K562 (cell line): ENCODE measurements at regions not wholly inside any gene's neighbourhood (a gene's known extent, or its start where the extent isn't known, plus 50 kb on each side); places are given as distances from the start of the nearest gene placed in this dataset.

Experiments used
- ARID1B ChIP-seq: fragments of 450-650 bp; IDR thresholded peaks from 2 replicates; pipeline ENCODE4 v1.6.1; 2016; ENCODE audit warnings: antibody characterized with exemption, mild to moderate bottlenecking, inconsistent platforms
- DDX20 ChIP-seq: fragments of 450-650 bp; IDR thresholded peaks from 2 replicates; pipeline ENCODE4 v1.6.1; 2016; ENCODE audit warnings: missing genetic modification characterization, low read depth, mild to moderate bottlenecking, missing compliant biosample characterization, moderate library complexity
- ELF4 ChIP-seq: fragments of 450-650 bp; formaldehyde crosslinking; IDR thresholded peaks from 2 replicates; pipeline ENCODE4 v1.4.0; 2022; ENCODE audit warnings: missing genetic modification characterization
- GMEB1 ChIP-seq: fragments of 250-450 bp; sonication (Bioruptor Pico); IDR thresholded peaks from 2 replicates; pipeline ENCODE4 v1.4.0; 2020; ENCODE audit warnings: mild to moderate bottlenecking
- GTF3C2 ChIP-seq: IDR thresholded peaks from 3 replicates; pipeline ENCODE4 v1.6.1; 2011; ENCODE audit warnings: borderline replicate concordance, mild to moderate bottlenecking, moderate library complexity; ENCODE audit not compliant: insufficient read length; ENCODE audit errors: extremely low read depth
- MTA1 ChIP-seq: fragments of 450-650 bp; IDR thresholded peaks from 2 replicates; pipeline ENCODE4 v1.6.1; 2017; ENCODE audit warnings: borderline replicate concordance
- SRF ChIP-seq, 2 experiments: fragments of 250-450, 450-650 bp in 1 of 2; sonication (Bioruptor Pico) in 1 of 2; sonication (generic) in 1 of 2; formaldehyde crosslinking; IDR thresholded peaks; 2 replicates each; pipeline versions ENCODE4 v1.5.0 to v1.5.1; 2020 to 2022; ENCODE audit warnings: mild to moderate bottlenecking in 1 of 2, missing genetic modification reagents in 1 of 2
- TBL1XR1 ChIP-seq, 2 experiments: IDR thresholded peaks; 2 replicates each; pipeline ENCODE4 v1.6.1; 2012; ENCODE audit warnings: improper control_type of control experiment in 2 of 2, low read length in 2 of 2, mild to moderate bottlenecking in 1 of 2
- XRCC5 ChIP-seq: fragments of 200-400 bp; formaldehyde crosslinking; IDR thresholded peaks from 2 replicates; pipeline ENCODE4 v1.6.1; 2017; ENCODE audit warnings: low read depth, mild to moderate bottlenecking, low read length
- ZNF79 ChIP-seq: fragments of 250-450 bp; sonication (Bioruptor Pico); IDR thresholded peaks from 2 replicates; pipeline ENCODE4 v1.4.0; 2020; ENCODE audit warnings: low read depth, mild to moderate bottlenecking, moderate library complexity
- TF ChIP-seq, protein P1 (sequence below): sonication (generic); formaldehyde crosslinking; IDR thresholded peaks from 2 replicates; pipeline ENCODE4 v1.8.0; 2022; ENCODE audit warnings: mild to moderate bottlenecking, missing genetic modification reagents

GRCh38 chr2:180307096-180307495 lies 300.0 kb upstream of the CWC22 start (continued):
- TF ChIP-seq GTF3C2 (no peak), MTA1 (no peak), TBL1XR1 (IDR thresholded peaks at IDR 0.05; ENCODE audit: low read length in 2 of 2) (no peak), SRF (CRISPR knock-in tag; IDR thresholded peaks at IDR 0.05) (no peak), XRCC5 (no peak), GMEB1 (CRISPR knock-in tag) (no peak), ELF4 (CRISPR knock-in tag) (no peak), ARID1B (no peak), DDX20 (tag) (no peak), ZNF79 (CRISPR knock-in tag) (no peak)
- TF ChIP-seq, protein P1, sequence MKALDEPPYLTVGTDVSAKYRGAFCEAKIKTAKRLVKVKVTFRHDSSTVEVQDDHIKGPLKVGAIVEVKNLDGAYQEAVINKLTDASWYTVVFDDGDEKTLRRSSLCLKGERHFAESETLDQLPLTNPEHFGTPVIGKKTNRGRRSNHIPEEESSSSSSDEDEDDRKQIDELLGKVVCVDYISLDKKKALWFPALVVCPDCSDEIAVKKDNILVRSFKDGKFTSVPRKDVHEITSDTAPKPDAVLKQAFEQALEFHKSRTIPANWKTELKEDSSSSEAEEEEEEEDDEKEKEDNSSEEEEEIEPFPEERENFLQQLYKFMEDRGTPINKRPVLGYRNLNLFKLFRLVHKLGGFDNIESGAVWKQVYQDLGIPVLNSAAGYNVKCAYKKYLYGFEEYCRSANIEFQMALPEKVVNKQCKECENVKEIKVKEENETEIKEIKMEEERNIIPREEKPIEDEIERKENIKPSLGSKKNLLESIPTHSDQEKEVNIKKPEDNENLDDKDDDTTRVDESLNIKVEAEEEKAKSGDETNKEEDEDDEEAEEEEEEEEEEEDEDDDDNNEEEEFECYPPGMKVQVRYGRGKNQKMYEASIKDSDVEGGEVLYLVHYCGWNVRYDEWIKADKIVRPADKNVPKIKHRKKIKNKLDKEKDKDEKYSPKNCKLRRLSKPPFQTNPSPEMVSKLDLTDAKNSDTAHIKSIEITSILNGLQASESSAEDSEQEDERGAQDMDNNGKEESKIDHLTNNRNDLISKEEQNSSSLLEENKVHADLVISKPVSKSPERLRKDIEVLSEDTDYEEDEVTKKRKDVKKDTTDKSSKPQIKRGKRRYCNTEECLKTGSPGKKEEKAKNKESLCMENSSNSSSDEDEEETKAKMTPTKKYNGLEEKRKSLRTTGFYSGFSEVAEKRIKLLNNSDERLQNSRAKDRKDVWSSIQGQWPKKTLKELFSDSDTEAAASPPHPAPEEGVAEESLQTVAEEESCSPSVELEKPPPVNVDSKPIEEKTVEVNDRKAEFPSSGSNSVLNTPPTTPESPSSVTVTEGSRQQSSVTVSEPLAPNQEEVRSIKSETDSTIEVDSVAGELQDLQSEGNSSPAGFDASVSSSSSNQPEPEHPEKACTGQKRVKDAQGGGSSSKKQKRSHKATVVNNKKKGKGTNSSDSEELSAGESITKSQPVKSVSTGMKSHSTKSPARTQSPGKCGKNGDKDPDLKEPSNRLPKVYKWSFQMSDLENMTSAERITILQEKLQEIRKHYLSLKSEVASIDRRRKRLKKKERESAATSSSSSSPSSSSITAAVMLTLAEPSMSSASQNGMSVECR: no peak
